Astrocyte (in vitro differentiated cells and primary cell): ENCODE measurements at regions not wholly inside any gene's neighbourhood (a gene's known extent, or its start where the extent isn't known, plus 50 kb on each side); places are given as distances from the start of the nearest gene placed in this dataset.

Experiments
- EZH2 ChIP-seq: IDR thresholded peaks from 2 replicates; pipeline ENCODE4 v1.6.1; 2012; ENCODE audit warnings: mild to moderate bottlenecking, low read length, inconsistent platforms; ENCODE audit not compliant: insufficient read depth
- TF ChIP-seq, protein P1 (sequence below): IDR thresholded peaks from 2 replicates; pipeline ENCODE4 v1.5.1; 2011; ENCODE audit warnings: low read depth, mild to moderate bottlenecking, inconsistent platforms, low read length, moderate library complexity; ENCODE audit not compliant: insufficient read depth

- TF ChIP-seq, protein P1, sequence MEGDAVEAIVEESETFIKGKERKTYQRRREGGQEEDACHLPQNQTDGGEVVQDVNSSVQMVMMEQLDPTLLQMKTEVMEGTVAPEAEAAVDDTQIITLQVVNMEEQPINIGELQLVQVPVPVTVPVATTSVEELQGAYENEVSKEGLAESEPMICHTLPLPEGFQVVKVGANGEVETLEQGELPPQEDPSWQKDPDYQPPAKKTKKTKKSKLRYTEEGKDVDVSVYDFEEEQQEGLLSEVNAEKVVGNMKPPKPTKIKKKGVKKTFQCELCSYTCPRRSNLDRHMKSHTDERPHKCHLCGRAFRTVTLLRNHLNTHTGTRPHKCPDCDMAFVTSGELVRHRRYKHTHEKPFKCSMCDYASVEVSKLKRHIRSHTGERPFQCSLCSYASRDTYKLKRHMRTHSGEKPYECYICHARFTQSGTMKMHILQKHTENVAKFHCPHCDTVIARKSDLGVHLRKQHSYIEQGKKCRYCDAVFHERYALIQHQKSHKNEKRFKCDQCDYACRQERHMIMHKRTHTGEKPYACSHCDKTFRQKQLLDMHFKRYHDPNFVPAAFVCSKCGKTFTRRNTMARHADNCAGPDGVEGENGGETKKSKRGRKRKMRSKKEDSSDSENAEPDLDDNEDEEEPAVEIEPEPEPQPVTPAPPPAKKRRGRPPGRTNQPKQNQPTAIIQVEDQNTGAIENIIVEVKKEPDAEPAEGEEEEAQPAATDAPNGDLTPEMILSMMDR, result no peak
- no peak for TF ChIP-seq EZH2
Observed at GRCh38 chr4:65152205-65152604, 518.1 kb downstream of the EPHA5 start.
